ENCODE measurements at regions not wholly inside any gene's neighbourhood (a gene's known extent, or its start where the extent isn't known, plus 50 kb on each side); places are given as distances from the start of the nearest gene placed in this dataset.
"Not testable (repeated sequence)": the region's sequence is repeated elsewhere in the genome, so short reads cannot be mapped to it uniquely, and the experiment has no call there.

- DNase-seq (ENCODE audit: insufficient read length, low spot score) (no peak), FAIRE-seq (peak; percentile 38)
- TF ChIP-seq, protein P1, sequence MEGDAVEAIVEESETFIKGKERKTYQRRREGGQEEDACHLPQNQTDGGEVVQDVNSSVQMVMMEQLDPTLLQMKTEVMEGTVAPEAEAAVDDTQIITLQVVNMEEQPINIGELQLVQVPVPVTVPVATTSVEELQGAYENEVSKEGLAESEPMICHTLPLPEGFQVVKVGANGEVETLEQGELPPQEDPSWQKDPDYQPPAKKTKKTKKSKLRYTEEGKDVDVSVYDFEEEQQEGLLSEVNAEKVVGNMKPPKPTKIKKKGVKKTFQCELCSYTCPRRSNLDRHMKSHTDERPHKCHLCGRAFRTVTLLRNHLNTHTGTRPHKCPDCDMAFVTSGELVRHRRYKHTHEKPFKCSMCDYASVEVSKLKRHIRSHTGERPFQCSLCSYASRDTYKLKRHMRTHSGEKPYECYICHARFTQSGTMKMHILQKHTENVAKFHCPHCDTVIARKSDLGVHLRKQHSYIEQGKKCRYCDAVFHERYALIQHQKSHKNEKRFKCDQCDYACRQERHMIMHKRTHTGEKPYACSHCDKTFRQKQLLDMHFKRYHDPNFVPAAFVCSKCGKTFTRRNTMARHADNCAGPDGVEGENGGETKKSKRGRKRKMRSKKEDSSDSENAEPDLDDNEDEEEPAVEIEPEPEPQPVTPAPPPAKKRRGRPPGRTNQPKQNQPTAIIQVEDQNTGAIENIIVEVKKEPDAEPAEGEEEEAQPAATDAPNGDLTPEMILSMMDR (IDR thresholded peaks at IDR 0.05; ENCODE audit: insufficient read depth, missing control alignments), result no peak
These were observed 138.0 kb upstream of the ZNF366 start for GRCh38 chr5:72645064-72645846.

DNA sequence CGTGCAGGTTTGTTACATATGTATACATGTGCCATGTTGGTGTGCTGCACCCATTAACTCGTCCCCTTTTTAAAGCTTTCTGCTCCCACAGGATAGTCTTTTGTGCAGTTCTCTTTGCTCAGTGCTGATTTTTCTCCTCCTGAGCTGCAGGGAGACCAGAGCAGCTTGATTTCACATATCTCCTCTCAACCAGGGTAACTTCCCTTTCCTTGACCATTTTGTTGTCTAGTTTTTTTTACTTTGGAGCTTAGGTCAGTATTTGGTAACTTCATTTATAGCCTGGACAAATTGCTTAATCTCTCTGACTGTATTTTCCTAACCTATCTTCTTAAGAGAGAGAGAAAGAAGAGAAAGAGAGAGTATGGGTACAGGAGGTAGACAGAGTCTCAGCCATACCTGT is 137.1 kb upstream of the ZNF366 start:
- TF ChIP-seq, protein P1 (IDR thresholded peaks at IDR 0.05; ENCODE audit: insufficient read depth, missing control alignments), result no peak
- DNase-seq (ENCODE audit: insufficient read length, low spot score) (no peak), FAIRE-seq (no peak)

DNA sequence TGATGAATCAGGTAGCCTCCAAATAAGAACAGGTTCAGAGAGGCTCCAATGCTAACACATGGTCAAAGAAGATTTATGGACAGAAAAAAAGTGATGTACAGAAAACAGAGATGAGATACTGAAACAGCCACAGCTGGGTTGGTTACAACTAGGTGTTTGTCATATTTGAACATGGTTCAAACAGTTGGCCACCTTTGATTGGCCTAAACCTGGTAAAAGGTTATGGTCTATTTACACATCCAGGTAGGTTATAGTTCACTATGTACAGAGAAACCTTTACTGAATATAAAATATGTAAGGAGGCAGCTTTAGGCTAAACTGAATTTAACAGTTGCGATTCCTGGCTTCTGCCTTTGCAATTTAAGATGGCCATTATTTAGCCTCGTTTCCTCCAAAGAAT is 134.0 kb upstream of the ZNF366 start:
- TF ChIP-seq, protein P1 (IDR thresholded peaks at IDR 0.05; ENCODE audit: insufficient read depth, missing control alignments), result no peak
- DNase-seq (ENCODE audit: insufficient read length, low spot score) (no peak), FAIRE-seq (no peak)

DNA sequence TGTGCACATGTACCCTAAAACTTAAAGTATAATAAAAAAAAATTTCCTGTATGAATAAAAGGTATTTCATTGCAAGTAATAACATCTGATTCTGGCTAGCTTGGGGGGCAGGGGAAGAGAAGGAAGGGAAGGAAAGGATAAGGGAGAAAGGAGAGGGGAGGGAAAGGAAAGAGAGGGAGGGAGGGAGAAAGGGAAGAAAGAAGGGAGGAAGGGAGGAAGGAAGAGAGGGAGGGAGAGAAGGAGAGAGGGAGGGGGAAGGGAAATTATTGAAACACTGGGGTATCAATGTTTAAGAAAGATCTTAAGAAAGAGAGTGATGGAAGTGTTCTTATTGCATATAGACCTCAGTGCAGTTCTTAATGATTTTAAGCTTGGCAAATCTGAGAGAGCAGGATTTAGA is 129.8 kb upstream of the ZNF366 start:
- FAIRE-seq (no peak), DNase-seq (ENCODE audit: insufficient read length, low spot score) (no peak)
- TF ChIP-seq, protein P1 (IDR thresholded peaks at IDR 0.05; ENCODE audit: insufficient read depth, missing control alignments), result no peak

GRCh38 chr5:72636565-72636964 is 129.4 kb upstream of the ZNF366 start:
- not testable (repeated sequence) for FAIRE-seq; DNase-seq (ENCODE audit: insufficient read length, low spot score)

DNA sequence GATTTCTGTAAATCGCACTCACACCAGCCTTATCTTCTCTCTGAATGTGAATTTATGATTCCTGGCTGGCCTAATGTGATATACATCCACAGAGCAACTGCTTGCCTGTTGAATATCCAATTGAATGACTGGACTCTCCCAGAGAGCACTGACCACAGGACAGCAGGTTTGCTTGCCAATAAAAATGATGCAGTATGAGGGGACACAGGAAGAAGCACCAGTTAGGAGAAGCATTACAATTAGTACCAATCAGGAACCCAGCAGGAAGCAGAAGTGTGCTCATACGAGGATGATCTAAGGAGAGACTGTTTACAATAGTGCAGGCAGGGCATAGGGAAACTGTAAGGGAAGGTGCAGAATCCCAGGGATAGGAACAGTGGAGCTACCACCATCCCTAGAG is 127.2 kb upstream of the ZNF366 start:
- TF ChIP-seq, protein P1 (IDR thresholded peaks at IDR 0.05; ENCODE audit: insufficient read depth, missing control alignments), result no peak
- DNase-seq (ENCODE audit: insufficient read length, low spot score), result no peak
- no peak for FAIRE-seq

- no peak for DNase-seq (ENCODE audit: insufficient read length, low spot score)
- no peak for FAIRE-seq
- TF ChIP-seq, protein P1 (IDR thresholded peaks at IDR 0.05; ENCODE audit: insufficient read depth, missing control alignments), result no peak
These were observed 126.4 kb upstream of the ZNF366 start for GRCh38 chr5:72633649-72634048.
